ENCODE measurements at regions not wholly inside any gene's neighbourhood (a gene's known extent, or its start where the extent isn't known, plus 50 kb on each side); places are given as distances from the start of the nearest gene placed in this dataset.

GRCh38 chr3:29226706-29227105, 54.2 kb upstream of the RBMS3 start:
- peaks cover 0 to 2% (median 1%) of the 10 kb centered on the region in 3 donors for H3K27me3 Mint-ChIP-seq (ENCODE audit: low read depth in 3 of 3)
- Histone ChIP-seq H3K9ac (ENCODE audit: insufficient read depth, low read length, poor library complexity, severe bottlenecking) (no peak overlapping the region), H2AFZ (ENCODE audit: insufficient read depth, low read depth, low read length, poor library complexity, severe bottlenecking) (no peak overlapping the region)

GRCh38 chr3:29227307-29227706, 53.6 kb upstream of the RBMS3 start:
- H3K9me3 ChIP-seq (replicated peaks in 1 of 2; ENCODE audit: control insufficient read depth in 1 of 2, insufficient read depth in 1 of 2, low read length in 2 of 2): no peaks in the 10 kb centered on the region
- WGBS (ENCODE audit: insufficient coverage): no CpG with 5 or more reads among the region's 1 CpG
- H3K4me1 ChIP-seq (ENCODE audit: control insufficient read depth in 1 of 2, insufficient read depth in 2 of 2, low read length in 2 of 2): no peaks in the 10 kb centered on the region
- intact Hi-C loops (cut with micrococcal nuclease): no loop called here
- no peak overlapping the region for H2AFZ ChIP-seq (ENCODE audit: insufficient read depth, low read depth, low read length, poor library complexity, severe bottlenecking)
- H3K4me1 Mint-ChIP-seq: no peaks in the 10 kb centered on the region
- TF ChIP-seq CTCF (IDR thresholded peaks at IDR 0.05): no peak
- no peak overlapping the region for H3K27ac ChIP-seq (ENCODE audit: low read depth in 1 of 2, low read length in 2 of 2)
- no peaks in the 10 kb centered on the region for H3K79me2 ChIP-seq (ENCODE audit: insufficient read depth, low read length)
- H3K4me3 Mint-ChIP-seq: no peak overlapping the region
- H3K4me3 ChIP-seq (replicated peaks in 1 of 3; ENCODE audit: low read depth in 2 of 3, low read length in 3 of 3): no peak overlapping the region
- peaks cover 0 to 5% (median 3%) of the 10 kb centered on the region in 7 donors for H3K9me3 Mint-ChIP-seq
- H4K20me1 ChIP-seq (ENCODE audit: insufficient read depth, low read length): no peaks in the 10 kb centered on the region
- no peaks in the 10 kb centered on the region for H3K36me3 Mint-ChIP-seq
- H3K27me3 Mint-ChIP-seq (ENCODE audit: low read depth in 3 of 3): peaks cover 0 to 2% (median 1%) of the 10 kb centered on the region in 3 donors
- H3K27me3 ChIP-seq (ENCODE audit: control insufficient read depth in 2 of 2, insufficient read depth in 2 of 2, low read length in 2 of 2): no peaks in the 10 kb centered on the region
- no peak overlapping the region for H3K4me2 ChIP-seq (replicated peaks; ENCODE audit: extremely low read depth, low read length, poor library complexity, severe bottlenecking)
- no peak overlapping the region for H3K27ac Mint-ChIP-seq
- no peaks in the 10 kb centered on the region for H3K36me3 ChIP-seq (replicated peaks in 1 of 2; ENCODE audit: control insufficient read depth in 1 of 2, insufficient read depth in 2 of 2, low read length in 2 of 2)
- no peak overlapping the region for H3K9ac ChIP-seq (ENCODE audit: insufficient read depth, low read length, poor library complexity, severe bottlenecking)
- DNase-seq: no peak

More at GRCh38 chr3:29226706-29227105, 54.2 kb upstream of the RBMS3 start:
- no peak overlapping the region for H3K4me2 ChIP-seq (replicated peaks; ENCODE audit: extremely low read depth, low read length, poor library complexity, severe bottlenecking)
- H3K4me3 ChIP-seq (replicated peaks in 1 of 3; ENCODE audit: low read depth in 2 of 3, low read length in 3 of 3): no peak overlapping the region
- no peak for DNase-seq
- no peaks in the 10 kb centered on the region for H3K4me1 ChIP-seq (ENCODE audit: control insufficient read depth in 1 of 2, insufficient read depth in 2 of 2, low read length in 2 of 2)
- 50% methylated on average over 1 of the region's 2 CpGs for WGBS (ENCODE audit: insufficient coverage)
- no peaks in the 10 kb centered on the region for H3K4me1 Mint-ChIP-seq
- no peaks in the 10 kb centered on the region for H3K36me3 ChIP-seq (replicated peaks in 1 of 2; ENCODE audit: control insufficient read depth in 1 of 2, insufficient read depth in 2 of 2, low read length in 2 of 2)
- no peak overlapping the region for H3K27ac ChIP-seq (ENCODE audit: low read depth in 1 of 2, low read length in 2 of 2)
- no peaks in the 10 kb centered on the region for H4K20me1 ChIP-seq (ENCODE audit: insufficient read depth, low read length)
- no peaks in the 10 kb centered on the region for H3K27me3 ChIP-seq (ENCODE audit: control insufficient read depth in 2 of 2, insufficient read depth in 2 of 2, low read length in 2 of 2)
- intact Hi-C loops (cut with micrococcal nuclease): no loop called here
- no peak for TF ChIP-seq CTCF (IDR thresholded peaks at IDR 0.05)
- H3K4me3 Mint-ChIP-seq: no peak overlapping the region
- H3K27ac Mint-ChIP-seq: no peak overlapping the region
- H3K79me2 ChIP-seq (ENCODE audit: insufficient read depth, low read length): no peaks in the 10 kb centered on the region
- no peaks in the 10 kb centered on the region for H3K9me3 ChIP-seq (replicated peaks in 1 of 2; ENCODE audit: control insufficient read depth in 1 of 2, insufficient read depth in 1 of 2, low read length in 2 of 2)
- no peaks in the 10 kb centered on the region for H3K36me3 Mint-ChIP-seq
- H3K9me3 Mint-ChIP-seq: peaks cover 0 to 5% (median 3%) of the 10 kb centered on the region in 7 donors

All from CD14-positive monocyte (primary cell).